ENCODE measurements at regions not wholly inside any gene's neighbourhood (a gene's known extent, or its start where the extent isn't known, plus 50 kb on each side); places are given as distances from the start of the nearest gene placed in this dataset.
"Not testable (repeated sequence)": the region's sequence is repeated elsewhere in the genome, so short reads cannot be mapped to it uniquely, and the experiment has no call there.

DNA sequence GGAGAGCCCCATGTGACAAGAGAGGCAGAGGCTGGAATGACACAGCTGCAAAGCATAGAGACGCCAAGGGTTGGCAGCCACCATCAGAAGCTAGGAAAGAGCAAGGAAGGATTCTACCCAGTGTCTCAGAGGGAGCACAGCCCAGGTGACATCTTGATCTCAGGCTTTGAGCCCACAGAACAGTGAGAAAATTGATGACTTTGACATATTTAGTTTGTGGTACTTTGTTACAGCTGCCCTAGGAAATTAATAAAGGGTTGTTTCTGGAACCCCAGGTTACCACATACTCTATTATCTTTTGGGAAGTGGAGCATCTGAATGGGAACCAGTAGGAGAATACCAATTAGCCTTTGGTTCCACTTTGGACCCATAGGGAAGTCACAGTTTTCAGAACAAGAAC, 231.7 kb downstream of the ZNF621 start:
- DNase-seq, result no peak

- DNase-seq, result not testable (repeated sequence)
Observed at GRCh38 chr3:40762771-40763170, 238.0 kb downstream of the ZNF621 start.

DNA sequence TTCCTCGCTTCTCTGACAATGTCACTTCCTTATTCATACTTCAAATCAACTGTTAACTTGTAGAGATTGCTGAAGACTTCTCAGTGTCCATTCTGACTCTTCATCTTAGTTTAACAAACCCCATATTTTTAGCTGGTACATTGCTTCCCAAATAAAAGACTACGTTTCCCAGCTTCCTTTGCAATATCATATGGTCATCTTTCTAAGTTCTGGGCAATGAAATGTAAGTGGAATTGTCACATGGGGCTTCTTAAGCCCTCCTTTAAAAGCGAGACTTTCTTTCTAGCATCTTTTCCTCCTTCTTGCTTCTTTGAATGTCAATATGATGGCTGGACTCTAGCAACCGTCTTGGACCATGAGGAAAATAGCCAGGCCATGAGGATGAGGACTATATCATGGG, 239.0 kb downstream of the ZNF621 start:
- no peak for DNase-seq

GRCh38 chr3:40764747-40765146, 240.0 kb downstream of the ZNF621 start:
- DNase-seq, result no peak

DNA sequence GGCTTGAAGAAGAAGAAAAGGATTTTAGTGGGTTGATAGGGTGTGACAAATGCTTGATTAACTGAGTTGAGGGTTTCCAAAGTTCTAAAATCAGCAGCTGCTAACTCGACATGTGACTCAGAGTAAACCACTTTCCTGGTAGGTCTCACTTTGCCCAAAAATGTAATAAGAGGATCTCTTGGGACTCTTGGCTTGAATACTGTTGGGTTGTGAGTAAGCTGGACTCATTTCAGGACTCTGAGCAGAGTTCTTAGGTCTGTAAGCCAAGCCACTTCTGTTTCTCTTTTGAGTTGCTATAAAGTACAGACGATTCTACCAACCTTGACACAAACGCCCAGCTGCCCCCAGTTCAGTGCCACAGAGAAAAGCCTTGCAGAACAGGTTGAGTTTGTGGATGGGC, 241.1 kb downstream of the ZNF621 start:
- DNase-seq, result no peak

- DNase-seq, result no peak
Observed at GRCh38 chr3:40766396-40766795, 241.6 kb downstream of the ZNF621 start.

- no peak for DNase-seq
Observed at GRCh38 chr3:40768046-40768445, 243.3 kb downstream of the ZNF621 start.

DNA sequence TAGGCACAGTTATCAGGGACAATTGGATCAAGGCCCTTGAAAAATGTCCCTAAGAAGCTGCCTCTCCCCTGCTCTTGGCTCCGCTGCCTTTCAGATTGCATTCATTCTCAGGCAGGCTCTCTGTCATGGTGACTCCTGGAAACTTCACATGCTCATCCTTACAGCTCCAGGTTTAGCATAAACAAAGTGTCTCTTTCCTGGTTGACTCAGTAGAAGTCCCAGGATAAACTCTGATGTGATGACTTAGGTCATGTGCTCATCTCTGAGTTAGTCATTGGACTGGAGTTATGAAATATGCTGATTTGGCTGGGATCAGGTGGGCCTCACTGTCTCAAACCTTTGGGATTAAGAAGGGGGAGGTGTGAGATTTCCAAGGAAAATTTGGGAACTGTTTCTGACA, 243.8 kb downstream of the ZNF621 start:
- no peak for DNase-seq

DNA sequence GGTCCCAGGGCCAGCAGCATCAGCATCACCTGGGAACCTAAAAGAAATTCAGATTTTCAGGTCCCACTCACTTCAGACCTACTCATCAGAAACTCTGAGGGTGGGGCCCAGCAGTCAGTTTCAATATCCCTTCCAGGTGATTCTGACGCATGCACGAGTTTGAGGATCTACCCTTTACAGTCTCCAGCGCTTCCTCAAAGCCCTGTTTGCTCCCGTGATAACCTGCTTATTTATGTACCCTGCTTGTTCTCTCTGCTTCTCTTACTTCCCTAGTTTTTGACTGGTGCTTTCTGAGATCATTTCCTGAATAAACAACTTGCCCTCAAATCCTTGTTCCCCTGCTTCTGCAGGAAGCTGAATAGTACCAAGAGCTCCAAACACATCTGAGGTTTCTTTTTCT, 245.3 kb downstream of the ZNF621 start:
- DNase-seq, result no peak

DNA sequence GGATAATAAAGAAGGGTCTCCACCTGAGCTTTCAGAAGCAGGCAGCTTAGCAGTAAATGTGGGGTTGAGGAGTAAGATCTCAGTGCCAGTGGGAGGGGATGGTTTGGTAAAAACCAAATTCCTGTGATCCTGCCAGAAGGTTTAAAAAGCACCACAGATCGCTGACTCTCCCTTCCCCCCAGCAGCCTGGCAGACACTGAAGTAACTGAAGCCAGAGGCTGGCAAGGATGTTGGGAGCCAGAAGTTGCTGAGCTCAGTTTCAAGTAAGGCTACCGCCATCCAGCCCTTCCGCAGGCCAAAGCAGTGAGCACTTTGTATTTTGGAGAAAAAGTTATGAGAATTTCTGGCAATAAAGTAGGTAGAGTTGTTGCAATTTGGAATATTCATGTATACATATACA, 246.4 kb downstream of the ZNF621 start:
- DNase-seq, result no peak

DNA sequence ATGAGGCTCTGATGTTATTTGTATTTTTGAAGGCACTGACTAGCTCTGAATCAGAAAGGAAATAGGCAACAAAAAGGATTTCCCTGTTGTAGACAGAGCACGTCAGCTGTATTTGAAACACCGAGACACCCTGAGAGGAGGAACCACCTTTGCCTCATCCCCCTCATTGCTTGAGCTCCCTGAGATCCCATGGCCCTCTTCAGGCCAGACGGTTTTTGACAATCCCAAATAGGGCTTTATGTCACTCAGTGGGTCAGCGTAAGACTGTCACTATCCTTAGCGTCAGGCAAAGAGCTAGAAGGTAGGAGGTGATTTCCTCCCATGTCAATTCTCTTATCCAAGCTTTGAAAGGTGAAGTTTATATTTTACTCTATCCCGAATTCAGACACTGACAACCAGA, 254.3 kb downstream of the ZNF621 start:
- no peak for DNase-seq

DNA sequence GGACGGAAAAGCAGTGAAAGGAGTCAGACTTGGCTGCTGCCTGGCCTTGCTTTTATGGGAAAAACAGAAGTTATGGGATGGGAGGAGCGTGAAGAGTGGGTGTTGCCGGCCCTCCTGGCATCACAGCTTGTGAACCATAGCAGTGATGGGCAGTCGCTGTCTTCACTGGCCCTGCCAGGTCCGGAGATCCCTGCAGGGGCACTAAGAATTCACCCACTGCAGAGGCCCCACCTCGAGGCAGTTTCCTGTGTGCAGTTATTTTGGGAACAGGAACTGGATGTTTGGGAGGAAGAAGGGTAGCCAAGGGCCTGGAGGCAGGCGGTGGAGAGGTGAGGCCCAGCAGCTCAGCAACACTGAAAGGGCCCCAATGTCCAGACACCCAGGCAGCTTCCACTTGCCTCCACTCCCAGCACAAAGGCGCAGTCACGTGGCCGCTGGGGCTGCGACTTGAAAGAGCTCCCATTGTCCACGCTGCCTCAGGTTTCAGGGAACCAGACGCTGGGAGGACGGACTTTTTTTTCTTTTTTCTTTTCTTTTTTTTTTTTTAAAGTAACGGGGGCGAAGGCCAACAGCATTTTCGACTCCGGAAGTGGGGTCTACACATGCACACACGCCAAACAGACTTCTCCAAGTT, 255.6 kb downstream of the ZNF621 start:
- DNase-seq, result no peak

DNA sequence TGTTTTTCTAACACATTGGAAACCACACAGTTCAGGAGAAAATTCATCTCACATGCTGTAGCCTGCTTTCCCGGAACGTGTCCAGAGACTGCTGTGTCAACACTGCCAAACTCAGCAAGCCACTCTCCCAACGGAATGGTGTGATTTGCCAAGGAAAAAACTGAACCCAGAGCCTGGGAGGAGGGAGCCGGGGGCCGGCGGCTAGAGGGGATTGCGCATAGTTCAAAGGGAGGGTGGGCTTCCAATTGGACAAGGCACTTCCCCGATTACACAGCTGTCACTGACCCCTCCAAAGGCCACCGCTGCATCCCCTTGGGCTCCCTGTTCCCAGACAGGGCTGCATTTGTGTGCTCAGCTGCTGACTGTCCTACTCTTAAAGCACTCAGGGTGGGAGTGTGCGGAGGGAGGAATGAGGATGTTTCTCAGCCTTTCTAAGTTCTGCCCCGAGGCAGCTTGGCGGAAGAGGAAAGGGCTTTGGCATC, 256.2 kb downstream of the ZNF621 start:
- DNase-seq, result peak; percentile 86

GRCh38 chr3:40782111-40782721, 257.5 kb downstream of the ZNF621 start:
- no peak for DNase-seq

GRCh38 chr3:40790746-40791145, 266.0 kb downstream of the ZNF621 start:
- no peak for DNase-seq

DNA sequence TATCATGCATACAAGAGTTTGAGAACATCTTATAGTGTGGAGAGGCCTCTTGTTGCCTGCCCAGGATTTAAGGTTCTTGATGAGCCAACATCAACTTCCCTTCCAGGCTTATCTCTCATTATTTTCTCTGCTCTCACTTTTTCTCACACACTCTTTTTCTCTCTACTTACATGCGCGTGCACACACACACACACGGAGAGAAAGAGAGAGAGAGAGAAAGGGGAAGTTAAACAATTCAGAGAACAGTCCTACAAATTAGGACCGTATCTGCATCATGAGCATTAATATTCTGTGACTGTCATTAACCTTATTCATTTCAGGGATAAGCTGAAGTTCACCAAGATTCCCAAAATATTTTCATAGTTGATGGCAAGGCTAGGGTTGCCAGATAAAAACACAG, 269.0 kb downstream of the ZNF621 start:
- DNase-seq, result no peak

DNA sequence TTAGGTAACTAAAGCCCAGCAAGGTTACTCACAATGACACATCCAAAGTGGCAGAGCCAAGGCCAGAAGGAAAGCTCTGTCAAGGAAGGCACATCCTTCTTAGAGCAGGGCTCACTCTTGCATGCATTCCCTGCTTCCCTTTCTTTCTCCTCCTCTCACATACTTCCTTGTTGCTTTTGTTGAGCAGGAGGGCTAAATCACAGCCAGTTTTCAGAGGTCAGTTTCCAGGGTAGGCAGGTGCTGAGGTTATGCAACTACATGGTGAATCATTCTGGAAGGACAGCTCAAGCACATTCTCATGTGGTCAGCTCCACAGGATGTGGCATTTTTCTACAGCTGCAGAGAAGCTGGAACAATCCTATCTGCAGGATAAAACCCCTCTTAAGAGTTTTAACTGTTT, 275.6 kb downstream of the ZNF621 start:
- DNase-seq, result no peak

DNA sequence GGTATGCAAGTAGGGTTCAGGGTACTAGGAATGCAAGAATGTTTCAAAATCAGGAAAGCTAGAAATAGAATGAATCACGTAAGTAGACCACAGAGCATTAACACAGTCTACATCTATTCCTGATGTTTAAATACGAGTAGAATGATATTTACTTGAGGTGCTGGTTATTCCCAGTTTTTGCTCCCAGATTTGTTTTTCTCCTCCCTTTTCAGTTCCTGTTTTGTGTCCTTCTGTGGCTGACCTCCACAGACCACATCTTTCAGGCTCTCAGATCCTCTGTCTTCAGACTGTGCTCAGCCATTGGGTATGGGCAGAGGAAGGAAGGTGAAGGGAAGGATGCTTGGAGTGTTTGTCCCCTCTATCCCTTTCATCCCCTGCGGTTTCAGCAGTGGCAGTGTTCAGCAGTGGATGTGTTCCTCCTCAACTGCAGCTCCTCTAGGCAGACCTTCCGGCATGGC, 276.6 kb downstream of the ZNF621 start:
- no peak for DNase-seq

DNA sequence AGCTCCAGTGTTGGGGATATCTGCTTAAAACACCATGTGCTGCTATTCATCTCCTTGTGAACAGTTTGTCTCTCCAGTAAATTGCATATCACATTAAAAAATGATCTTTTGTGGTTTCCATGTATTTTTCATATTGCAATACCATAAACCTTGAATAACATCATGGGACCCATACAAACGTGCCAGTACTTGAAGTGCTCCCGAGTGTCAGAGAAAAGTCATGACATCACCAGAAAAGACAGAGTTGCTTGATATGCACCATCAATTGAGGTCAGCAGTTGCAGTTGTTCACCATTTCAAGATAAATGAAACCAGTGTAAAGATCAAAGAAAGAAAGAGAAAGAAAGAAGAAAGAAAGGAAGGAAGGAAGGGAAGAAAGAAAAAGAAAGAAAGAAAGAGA, 278.6 kb downstream of the ZNF621 start:
- DNase-seq, result no peak

- no peak for DNase-seq
Observed at GRCh38 chr3:40805456-40805855, 280.7 kb downstream of the ZNF621 start.

DNA sequence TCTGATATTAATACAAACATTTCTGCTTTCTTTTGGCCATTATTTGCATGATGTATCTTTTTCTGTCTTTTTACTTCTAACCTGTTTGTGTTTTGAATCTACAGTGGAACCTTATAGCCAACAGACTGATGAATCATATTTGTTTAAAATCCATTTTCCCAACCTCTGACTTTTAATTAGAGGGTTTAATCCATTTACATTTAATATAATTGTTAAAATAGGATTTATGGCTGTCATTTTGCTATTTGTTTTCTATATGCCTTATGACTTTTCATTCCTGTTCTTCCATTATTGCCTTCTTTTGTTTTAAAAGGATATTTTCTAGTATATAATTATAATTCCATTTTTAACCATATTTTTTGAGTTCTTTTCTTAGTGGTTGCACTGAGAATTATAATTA, 286.1 kb downstream of the ZNF621 start:
- no peak for DNase-seq

GRCh38 chr3:40817017-40817416, 292.3 kb downstream of the ZNF621 start:
- no peak for DNase-seq

DNA sequence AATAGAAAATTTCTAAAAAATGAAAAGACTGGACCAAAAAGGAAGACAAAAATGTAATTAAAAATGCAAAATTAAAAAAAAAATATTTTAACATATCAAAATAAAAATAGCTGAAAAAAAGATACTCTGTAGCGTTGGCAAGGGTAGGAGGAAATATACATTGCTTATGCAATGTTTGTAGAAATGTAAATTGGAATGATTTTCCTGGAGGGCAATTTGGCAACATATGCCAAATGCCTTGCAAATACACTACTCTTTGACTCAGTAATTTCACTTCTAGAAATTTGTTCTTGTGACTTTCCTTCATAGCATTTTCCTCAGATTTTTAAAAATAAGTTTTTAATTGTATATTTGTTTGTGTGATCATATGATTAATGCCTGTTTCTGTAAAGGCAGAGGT, 296.6 kb downstream of the ZNF621 start:
- DNase-seq, result no peak

GRCh38 chr3:40827226-40827625, 302.5 kb downstream of the ZNF621 start:
- peak; percentile 74 for DNase-seq

Data from eye (tissue), 1 donor.